Gastroesophageal sphincter (tissue), 4 donors: ENCODE measurements at regions not wholly inside any gene's neighbourhood (a gene's known extent, or its start where the extent isn't known, plus 50 kb on each side); places are given as distances from the start of the nearest gene placed in this dataset.

Experiments
- ATAC-seq: fragments of 150-250 bp; one replicate; pipeline ENCODE4 v1.9.1; 2016; ENCODE audit warnings: mild to moderate bottlenecking, moderate library complexity
- H3K27ac ChIP-seq, 4 donors: fragments of 200-600 bp; sonication (generic) in 3 of 4; 1 replicate in 3 of 4; 2 replicates in 1 of 4; pipeline ENCODE4 v1.5.1; 2016 to 2019
- H3K27me3 ChIP-seq: fragments of 200-600 bp; sonication (generic); one replicate; pipeline ENCODE4 v1.5.1; 2019
- H3K36me3 ChIP-seq, 2 donors: fragments of 200-600 bp; sonication (generic); one replicate each; pipeline ENCODE4 v1.5.1; 2019; ENCODE audit warnings: control low read depth in 1 of 2
- H3K4me1 ChIP-seq, 3 donors: fragments of 200-600 bp; sonication (generic); 1 replicate in 2 of 3; 2 replicates in 1 of 3; pipeline ENCODE4 v1.5.1; 2016 to 2019; ENCODE audit warnings: control low read depth in 2 of 3
- H3K4me3 ChIP-seq, 2 donors: fragments of 200-600 bp; sonication (generic); one replicate each; pipeline ENCODE4 v1.5.1; 2019; ENCODE audit warnings: mild to moderate bottlenecking in 1 of 2, moderate library complexity in 1 of 2
- H3K9me3 ChIP-seq, 3 donors: fragments of 200-600 bp; sonication (generic); one replicate each; pipeline ENCODE4 v1.5.1; 2017 to 2019; ENCODE audit warnings: control low read depth in 2 of 3
- EP300 ChIP-seq: sonication (generic); formaldehyde crosslinking; IDR thresholded peaks from one replicate; pipeline ENCODE4 v1.6.1; 2017; ENCODE audit warnings: antibody characterized with exemption, mild to moderate bottlenecking
- POLR2A ChIP-seq, 2 donors: fragments of 450-650 bp; IDR thresholded peaks; one replicate each; pipeline ENCODE4 v1.6.1; 2017; ENCODE audit warnings: antibody characterized with exemption in 2 of 2, mild to moderate bottlenecking in 2 of 2, moderate library complexity in 1 of 2
- POLR2AphosphoS5 ChIP-seq: sonication (generic); formaldehyde crosslinking; IDR thresholded peaks from one replicate; pipeline ENCODE4 v1.6.1; 2017; ENCODE audit warnings: antibody characterized with exemption
- WGBS, 2 donors: methylation state at CpG; one replicate each; pipeline ENCODE4 v1.1.5; 2018; ENCODE audit warnings: low coverage in 1 of 2; 5-methylcytosine and 5-hydroxymethylcytosine counted together
- TF ChIP-seq, protein P1 (sequence below), 4 experiments: fragments of 200-600 bp in 2 of 4; fragments of 450-650 bp in 2 of 4; sonication (generic) in 1 of 4; IDR thresholded peaks; one replicate each; pipeline ENCODE4 v1.5.1; 2017 to 2019; ENCODE audit warnings: antibody characterized with exemption in 4 of 4, mild to moderate bottlenecking in 2 of 4, moderate library complexity in 2 of 4

DNA sequence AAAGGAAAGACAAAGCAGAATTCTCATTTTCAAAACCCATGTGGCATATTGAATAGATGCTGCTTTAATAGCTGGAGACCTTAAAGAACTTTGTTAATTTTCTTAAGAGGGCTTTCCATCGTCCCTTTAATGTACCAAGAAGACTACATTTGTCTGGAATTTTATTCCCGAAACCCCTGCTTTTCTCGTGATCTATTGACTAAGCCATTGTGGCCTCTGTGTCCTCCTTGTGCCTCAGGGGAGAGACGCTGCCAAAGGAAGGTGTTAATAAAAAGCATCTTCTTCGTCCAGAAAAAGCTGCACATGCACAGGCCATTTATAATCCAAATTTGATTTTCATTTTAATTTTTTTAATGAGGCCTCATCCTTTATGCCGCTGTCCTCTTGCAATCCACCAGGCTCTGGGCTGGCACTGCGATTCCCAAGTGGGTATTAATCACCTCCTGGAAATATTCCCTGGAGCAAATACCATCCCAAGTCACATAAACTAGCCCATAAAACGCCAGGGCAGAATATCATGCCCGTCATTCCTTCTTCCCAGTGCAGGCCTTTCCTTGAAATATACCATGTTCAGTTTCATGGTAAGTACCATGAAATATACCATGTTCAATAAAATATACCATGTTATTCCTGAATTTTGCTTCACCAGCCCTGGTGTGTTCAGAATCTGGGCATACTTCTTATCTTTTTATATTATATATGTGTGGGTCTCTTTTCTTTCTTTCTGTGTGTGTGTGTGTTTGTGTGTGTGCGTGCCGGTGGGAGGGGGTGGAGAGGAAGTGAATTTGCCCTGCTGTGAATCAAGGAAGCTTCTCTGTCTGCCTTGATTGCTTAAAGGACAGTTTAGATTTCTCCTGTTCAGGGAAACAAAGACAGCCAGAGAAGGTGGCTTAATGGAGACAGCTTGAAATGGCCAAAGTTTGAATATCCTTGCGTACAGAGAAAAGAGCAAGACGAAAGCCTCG lies 147.6 kb downstream of the PHETA1 start:
- TF ChIP-seq POLR2AphosphoS5 (no peak), EP300 (no peak), POLR2A (IDR thresholded peaks at IDR 0.05) (no peak)
- TF ChIP-seq, protein P1, sequence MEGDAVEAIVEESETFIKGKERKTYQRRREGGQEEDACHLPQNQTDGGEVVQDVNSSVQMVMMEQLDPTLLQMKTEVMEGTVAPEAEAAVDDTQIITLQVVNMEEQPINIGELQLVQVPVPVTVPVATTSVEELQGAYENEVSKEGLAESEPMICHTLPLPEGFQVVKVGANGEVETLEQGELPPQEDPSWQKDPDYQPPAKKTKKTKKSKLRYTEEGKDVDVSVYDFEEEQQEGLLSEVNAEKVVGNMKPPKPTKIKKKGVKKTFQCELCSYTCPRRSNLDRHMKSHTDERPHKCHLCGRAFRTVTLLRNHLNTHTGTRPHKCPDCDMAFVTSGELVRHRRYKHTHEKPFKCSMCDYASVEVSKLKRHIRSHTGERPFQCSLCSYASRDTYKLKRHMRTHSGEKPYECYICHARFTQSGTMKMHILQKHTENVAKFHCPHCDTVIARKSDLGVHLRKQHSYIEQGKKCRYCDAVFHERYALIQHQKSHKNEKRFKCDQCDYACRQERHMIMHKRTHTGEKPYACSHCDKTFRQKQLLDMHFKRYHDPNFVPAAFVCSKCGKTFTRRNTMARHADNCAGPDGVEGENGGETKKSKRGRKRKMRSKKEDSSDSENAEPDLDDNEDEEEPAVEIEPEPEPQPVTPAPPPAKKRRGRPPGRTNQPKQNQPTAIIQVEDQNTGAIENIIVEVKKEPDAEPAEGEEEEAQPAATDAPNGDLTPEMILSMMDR (IDR thresholded peaks at IDR 0.05): no peak
- Histone ChIP-seq H3K27me3 (peaks cover 42% of the 10 kb centered on the region), H3K9me3 (no peaks in the 10 kb centered on the region), H3K36me3 (no peaks in the 10 kb centered on the region), H3K4me3 (no peak overlapping the region), H3K4me1 (no peaks in the 10 kb centered on the region), H3K27ac (no peak overlapping the region)
- WGBS, 2 donors: 61 to 73% methylated on average over 12 to 14 of the region's 14 CpGs
- no peak for ATAC-seq

DNA sequence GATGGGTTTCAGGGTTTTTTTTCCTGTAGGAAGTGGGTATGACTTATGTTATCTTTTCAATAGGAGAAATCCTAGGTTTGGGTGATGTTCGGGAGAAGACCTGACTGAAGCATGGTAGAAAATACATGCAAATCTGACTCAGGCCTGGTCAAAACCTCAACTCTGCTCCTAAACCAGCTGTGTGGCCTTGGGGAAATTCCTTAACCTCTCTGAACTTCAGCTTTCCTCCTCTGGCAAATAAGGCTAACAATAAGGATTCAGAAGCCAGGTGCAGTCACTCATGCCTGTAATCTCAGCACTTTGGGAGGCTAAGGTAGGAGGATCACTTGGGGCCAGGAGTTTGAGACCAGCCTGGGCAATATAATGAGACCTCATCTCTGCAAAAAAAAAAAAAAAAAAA lies 148.5 kb downstream of the PHETA1 start:
- WGBS, 2 donors: 100% methylated on average over 1 of the region's 1 CpG; no CpG with 5 or more reads in 1 of the 2 donors
- H3K27me3 ChIP-seq: peaks cover 39% of the 10 kb centered on the region
- no peak overlapping the region for H3K4me3 ChIP-seq
- no peak overlapping the region for H3K27ac ChIP-seq
- TF ChIP-seq EP300: no peak
- TF ChIP-seq POLR2A (IDR thresholded peaks at IDR 0.05): no peak
- TF ChIP-seq POLR2AphosphoS5: no peak
- TF ChIP-seq, protein P1 (IDR thresholded peaks at IDR 0.05): no peak
- no peaks in the 10 kb centered on the region for H3K4me1 ChIP-seq
- H3K9me3 ChIP-seq: no peaks in the 10 kb centered on the region
- no peaks in the 10 kb centered on the region for H3K36me3 ChIP-seq
- ATAC-seq: no peak

DNA sequence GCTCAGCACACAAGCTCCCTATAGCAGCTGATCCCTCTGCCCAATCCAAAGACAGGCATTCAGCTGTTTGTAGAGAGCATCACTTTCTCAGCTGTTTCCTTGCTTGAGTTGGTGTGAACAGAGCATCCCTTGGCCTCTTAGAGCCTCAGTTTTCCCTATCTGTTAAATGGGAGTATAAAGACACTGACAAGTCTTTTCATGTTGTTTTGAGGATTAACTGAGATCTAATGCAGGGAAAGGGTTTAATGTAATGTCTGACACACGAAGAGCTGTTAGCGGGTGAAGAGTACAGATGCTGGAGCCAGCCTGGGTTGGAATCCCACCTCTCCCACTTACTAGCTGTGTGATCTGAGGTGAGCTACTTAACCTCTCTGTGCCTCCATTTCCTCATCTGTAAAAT lies 149.5 kb downstream of the PHETA1 start:
- Histone ChIP-seq H3K27ac (no peak overlapping the region), H3K4me3 (no peak overlapping the region), H3K4me1 (no peaks in the 10 kb centered on the region), H3K9me3 (no peaks in the 10 kb centered on the region), H3K36me3 (no peaks in the 10 kb centered on the region), H3K27me3 (peaks cover 39% of the 10 kb centered on the region)
- no peak for TF ChIP-seq EP300
- no peak for TF ChIP-seq POLR2A (IDR thresholded peaks at IDR 0.05)
- TF ChIP-seq POLR2AphosphoS5: no peak
- TF ChIP-seq, protein P1 (IDR thresholded peaks at IDR 0.05): no peak
- no peak for ATAC-seq
- 86% methylated on average over 2 of the region's 2 CpGs; no CpG with 5 or more reads in 1 of the 2 donors for WGBS, 2 donors

DNA sequence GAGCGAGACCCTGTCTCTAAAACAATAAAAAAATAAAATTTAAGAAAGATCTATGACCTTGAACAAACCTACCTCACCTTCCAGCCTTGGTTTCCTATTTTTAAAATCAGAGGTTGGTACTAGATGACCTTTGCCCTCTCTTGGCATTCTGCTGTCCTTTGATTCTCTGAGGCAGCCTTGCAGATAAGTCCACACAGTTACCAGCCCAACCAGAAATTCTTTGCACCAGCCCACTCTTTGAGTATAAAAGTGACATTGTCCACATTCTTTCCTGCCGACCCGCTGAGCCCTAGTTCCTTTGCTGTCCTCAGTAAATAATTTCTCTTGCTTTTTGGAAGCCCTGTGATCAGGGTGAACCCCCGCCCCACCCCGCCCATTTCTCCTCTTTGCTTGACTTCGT lies 150.4 kb downstream of the PHETA1 start:
- H3K36me3 ChIP-seq: no peaks in the 10 kb centered on the region
- 72% methylated on average over 3 of the region's 6 CpGs; no CpG with 5 or more reads in 1 of the 2 donors for WGBS, 2 donors

More for the DNA sequence above, 150.4 kb downstream of the PHETA1 start:
- TF ChIP-seq EP300 (no peak), POLR2A (IDR thresholded peaks at IDR 0.05) (no peak), POLR2AphosphoS5 (no peak)
- TF ChIP-seq, protein P1 (IDR thresholded peaks at IDR 0.05): no peak
- H3K9me3 ChIP-seq: no peaks in the 10 kb centered on the region
- ATAC-seq: no peak
- peaks cover 45% of the 10 kb centered on the region for H3K27me3 ChIP-seq
- H3K27ac ChIP-seq: no peak overlapping the region
- H3K4me3 ChIP-seq: no peak overlapping the region
- H3K4me1 ChIP-seq: no peaks in the 10 kb centered on the region
